Posterior cingulate gyrus (tissue), 11 donors: ENCODE measurements at regions not wholly inside any gene's neighbourhood (a gene's known extent, or its start where the extent isn't known, plus 50 kb on each side); places are given as distances from the start of the nearest gene placed in this dataset.

Experiments
- DNase-seq, 10 donors: peaks; one replicate each; pipeline versions ENCODE4 v3.0.0 to v3.0.0-alpha.2; 2020 to 2021; ENCODE audit warnings: mixed read lengths in 3 of 10
- intact Hi-C: fragments of 100-400 bp; cut with DNase I; formaldehyde crosslinking; loops from one replicate; pipeline ENCODE4 v1.15.1; 2023

- intact Hi-C loops, result loop anchor here (10.0 kb wide), 1 partner anchor 118 kb away; no protein-coding TSS in a partner anchor
- DNase-seq, result peak in 1 of 10 donors; percentile 59
These were observed 381.4 kb downstream of the KCNRG start for GRCh38 chr13:50396618-50397017.

GRCh38 chr13:50400035-50400726 is 384.9 kb downstream of the KCNRG start:
- DNase-seq, result peak; percentile 41 to 95 (median 73)
- intact Hi-C loops, result loop anchor here (10.0 kb wide), 1 partner anchor 275 kb away; no protein-coding TSS in a partner anchor

- DNase-seq, result peak in 4 of 10 donors; percentile 27 to 47 (median 46)
- intact Hi-C loops, result loop anchor here (10.0 kb wide), 1 partner anchor 276 kb away; no protein-coding TSS in a partner anchor
These were observed 385.8 kb downstream of the KCNRG start for GRCh38 chr13:50401049-50401505.

- intact Hi-C loops, result loop anchor here (10.0 kb wide), 1 partner anchor 277 kb away; no protein-coding TSS in a partner anchor
These were observed 386.6 kb downstream of the KCNRG start for GRCh38 chr13:50401721-50402465.

GRCh38 chr13:50403311-50403710 is 388.1 kb downstream of the KCNRG start:
- intact Hi-C loops, result loop anchor here (10.0 kb wide), 1 partner anchor 279 kb away; no protein-coding TSS in a partner anchor
- DNase-seq, result no peak

More at GRCh38 chr13:50401721-50402465, 386.6 kb downstream of the KCNRG start:
- no peak for DNase-seq

GRCh38 chr13:50404116-50404515 is 388.9 kb downstream of the KCNRG start:
- intact Hi-C loops, result loop anchor here (10.0 kb wide), 1 partner anchor 279 kb away; no protein-coding TSS in a partner anchor
- DNase-seq, result no peak

GRCh38 chr13:50404769-50405168 is 389.5 kb downstream of the KCNRG start:
- DNase-seq, result no peak
- intact Hi-C loops, result loop anchor here (10.0 kb wide), 1 partner anchor 280 kb away; no protein-coding TSS in a partner anchor

GRCh38 chr13:50406831-50407230 is 391.6 kb downstream of the KCNRG start:
- intact Hi-C loops, result loop anchor here (10.0 kb wide), 1 partner anchor 282 kb away; no protein-coding TSS in a partner anchor
- DNase-seq, result no peak

GRCh38 chr13:50408068-50408467 is 392.8 kb downstream of the KCNRG start:
- intact Hi-C loops, result loop anchor here (10.0 kb wide), 1 partner anchor 283 kb away; no protein-coding TSS in a partner anchor
- DNase-seq, result no peak

GRCh38 chr13:50409220-50409619 is 394.0 kb downstream of the KCNRG start:
- no peak for DNase-seq
- intact Hi-C loops, result loop anchor here (10.0 kb wide), 1 partner anchor 284 kb away; no protein-coding TSS in a partner anchor

- no peak for DNase-seq
- intact Hi-C loops, result loop anchor here (10.0 kb wide), 1 partner anchor 54 kb away; no protein-coding TSS in a partner anchor
These were observed 395.9 kb downstream of the KCNRG start for GRCh38 chr13:50410921-50411746.

GRCh38 chr13:50412046-50412617 is 396.9 kb downstream of the KCNRG start:
- intact Hi-C loops, result loop anchor here (10.0 kb wide), 1 partner anchor 53 kb away; no protein-coding TSS in a partner anchor
- no peak for DNase-seq

- no peak for DNase-seq
These were observed 399.4 kb downstream of the KCNRG start for GRCh38 chr13:50414640-50415039.

GRCh38 chr13:50415428-50415827 is 400.2 kb downstream of the KCNRG start:
- intact Hi-C loops, result loop anchor here (10.0 kb wide), 1 partner anchor 49 kb away; no protein-coding TSS in a partner anchor

More at GRCh38 chr13:50414640-50415039, 399.4 kb downstream of the KCNRG start:
- intact Hi-C loops, result loop anchor here (10.0 kb wide), 1 partner anchor 50 kb away; no protein-coding TSS in a partner anchor

GRCh38 chr13:50417597-50417996 is 402.4 kb downstream of the KCNRG start:
- intact Hi-C loops, result loop anchor here (10.0 kb wide), 1 partner anchor 47 kb away; no protein-coding TSS in a partner anchor
- no peak for DNase-seq

More at GRCh38 chr13:50415428-50415827, 400.2 kb downstream of the KCNRG start:
- DNase-seq, result no peak

- intact Hi-C loops, result loop anchor here (10.0 kb wide), 1 partner anchor 45 kb away; no protein-coding TSS in a partner anchor
These were observed 404.2 kb downstream of the KCNRG start for GRCh38 chr13:50419331-50419865.

GRCh38 chr13:50419896-50420295 is 404.7 kb downstream of the KCNRG start:
- no peak for DNase-seq

More at GRCh38 chr13:50419331-50419865, 404.2 kb downstream of the KCNRG start:
- no peak for DNase-seq

GRCh38 chr13:50420718-50421472 is 405.7 kb downstream of the KCNRG start:
- intact Hi-C loops, result no loop called here
- no peak for DNase-seq

More at GRCh38 chr13:50419896-50420295, 404.7 kb downstream of the KCNRG start:
- intact Hi-C loops, result loop anchor here (10.0 kb wide), 1 partner anchor 45 kb away; no protein-coding TSS in a partner anchor
